Kidney (tissue), 13 donors: ENCODE measurements at regions not wholly inside any gene's neighbourhood (a gene's known extent, or its start where the extent isn't known, plus 50 kb on each side); places are given as distances from the start of the nearest gene placed in this dataset.

Source experiments
- DNase-seq, 5 donors: peaks; one replicate each; pipeline ENCODE4 v3.0.0-alpha.2; 2013 to 2020
- FAIRE-seq: peaks from 2 replicates; lab custom pipeline; 2012; peaks lifted over from hg19 to GRCh38; lab: Jason Lieb, UNC
- H3K27ac ChIP-seq, 2 donors: one replicate each; pipeline ENCODE4 v1.7.0; 2013; ENCODE audit warnings: low read depth in 2 of 2, low read length in 2 of 2, inconsistent platforms in 1 of 2
- H3K27me3 ChIP-seq: one replicate; pipeline ENCODE4 v1.7.1; 2013; ENCODE audit warnings: low read length, inconsistent platforms; ENCODE audit not compliant: control insufficient read depth, insufficient read depth
- H3K36me3 ChIP-seq, 3 donors: one replicate each; pipeline versions ENCODE4 v1.7.0 to v1.7.1; 2013; ENCODE audit warnings: low read length in 3 of 3, control low read depth in 1 of 3, inconsistent platforms in 1 of 3; ENCODE audit not compliant: insufficient read depth in 3 of 3, control insufficient read depth in 2 of 3
- H3K4me1 ChIP-seq, 3 donors: one replicate each; pipeline versions ENCODE4 v1.7.0 to v1.7.1; 2013; ENCODE audit warnings: low read length in 3 of 3, inconsistent platforms in 1 of 3, low read depth in 1 of 3; ENCODE audit not compliant: control insufficient read depth in 2 of 3, insufficient read depth in 2 of 3
- H3K4me3 ChIP-seq, 3 donors: one replicate each; pipeline versions ENCODE4 v1.7.0 to v1.8.1; 2013; ENCODE audit warnings: low read length in 3 of 3, control low read depth in 1 of 3, inconsistent platforms in 1 of 3
- H3K9ac ChIP-seq, 3 donors: one replicate each; pipeline versions ENCODE4 v1.7.0 to v1.7.1; 2013; ENCODE audit warnings: low read length in 3 of 3, control low read depth in 1 of 3, inconsistent platforms in 1 of 3
- H3K9me3 ChIP-seq, 3 donors: one replicate each; pipeline versions ENCODE4 v1.7.0 to v1.7.1; 2013; ENCODE audit warnings: low read length in 3 of 3, control low read depth in 1 of 3, inconsistent platforms in 1 of 3; ENCODE audit not compliant: control insufficient read depth in 2 of 3, insufficient read depth in 1 of 3
- CTCF ChIP-seq: IDR thresholded peaks from 3 replicates; pipeline ENCODE4 v1.5.1; 2012; ENCODE audit warnings: mild to moderate bottlenecking, moderate library complexity, borderline replicate concordance; ENCODE audit not compliant: insufficient read depth; ENCODE audit errors: extremely low read depth
- intact Hi-C: fragments of 100-400 bp; cut with DNase I; formaldehyde crosslinking; loops from one replicate; pipeline ENCODE4 v1.11.1; 2022
- donor health status: control.
- donor health status: control.
- donor health status: control.
- donor health status: control.
- donor health status: control.
- donor health status: DM: yes; HTN: yes; CAD: no.
- donor health status: Normal renal cell carcinoma (clear cell type).

- no peak for TF ChIP-seq CTCF
- H3K4me3 ChIP-seq = no peak overlapping the region
- no peak for FAIRE-seq
- DNase-seq = peak in 3 of 5 donors; percentile 26 to 51 (median 39)
- no peaks in the 10 kb centered on the region for H3K4me1 ChIP-seq
- no peak overlapping the region for H3K27ac ChIP-seq
- H3K27me3 ChIP-seq = no peaks in the 10 kb centered on the region
- H3K9me3 ChIP-seq = no peaks in the 10 kb centered on the region
- H3K36me3 ChIP-seq = no peaks in the 10 kb centered on the region
- intact Hi-C loops = no loop called here
- no peak overlapping the region for H3K9ac ChIP-seq
These were observed 518.0 kb downstream of the REEP3 start for GRCh38 chr10:64039198-64039597.

- no peaks in the 10 kb centered on the region for H3K27me3 ChIP-seq
- intact Hi-C loops = no loop called here
- no peak overlapping the region for H3K27ac ChIP-seq
- H3K9me3 ChIP-seq = no peaks in the 10 kb centered on the region
- H3K9ac ChIP-seq = no peak overlapping the region
- no peaks in the 10 kb centered on the region for H3K36me3 ChIP-seq
- FAIRE-seq (no peak), DNase-seq (no peak)
- no peaks in the 10 kb centered on the region for H3K4me1 ChIP-seq
- peak overlapping the region in 2 of 3 donors; percentile 17 to 59 for H3K4me3 ChIP-seq
- no peak for TF ChIP-seq CTCF
These were observed 519.6 kb downstream of the REEP3 start for GRCh38 chr10:64040781-64041180.

- peak; percentile 52 for FAIRE-seq
- Histone ChIP-seq H3K9ac (no peak overlapping the region), H3K9me3 (no peaks in the 10 kb centered on the region), H3K36me3 (no peaks in the 10 kb centered on the region), H3K4me1 (no peaks in the 10 kb centered on the region), H3K27ac (no peak overlapping the region), H3K27me3 (no peaks in the 10 kb centered on the region), H3K4me3 (peak overlapping the region; percentile 17 to 59 (median 56))
- DNase-seq = peak; percentile 84 to 92 (median 89)
- peak; percentile 100 for TF ChIP-seq CTCF
- intact Hi-C loops = no loop called here
These were observed 520.2 kb downstream of the REEP3 start for GRCh38 chr10:64041185-64041988.
